Stromal cell of bone marrow (primary cell): ENCODE measurements at regions not wholly inside any gene's neighbourhood (a gene's known extent, or its start where the extent isn't known, plus 50 kb on each side); places are given as distances from the start of the nearest gene placed in this dataset.
"Not testable (repeated sequence)": the region's sequence is repeated elsewhere in the genome, so short reads cannot be mapped to it uniquely, and the experiment has no call there.

Experiments
- DNase-seq: peaks from one replicate; pipeline ENCODE4 v3.0.0-alpha.2; 2012; ENCODE audit warnings: low read depth

GRCh38 chr13:65825039-65825438 is 1405.1 kb downstream of the PCDH9 start:
- DNase-seq = no peak

- DNase-seq = peak; percentile 23
Measured at GRCh38 chr13:65808061-65808460, 1422.1 kb downstream of the PCDH9 start.

- DNase-seq = no peak
Measured at GRCh38 chr13:65803530-65804392, 1426.4 kb downstream of the PCDH9 start.

GRCh38 chr13:65789815-65790214 is 1440.3 kb downstream of the PCDH9 start:
- DNase-seq = peak; percentile 20

- no peak for DNase-seq
Measured at GRCh38 chr13:65787082-65787481, 1443.1 kb downstream of the PCDH9 start.

GRCh38 chr13:65784088-65784816 is 1445.9 kb downstream of the PCDH9 start:
- DNase-seq = no peak

- no peak for DNase-seq
Measured at GRCh38 chr13:65783383-65783782, 1446.8 kb downstream of the PCDH9 start.

- DNase-seq = not testable (repeated sequence)
Measured at GRCh38 chr13:65771704-65772313, 1458.3 kb downstream of the PCDH9 start.

- no peak for DNase-seq
Measured at GRCh38 chr13:65768545-65768944, 1461.6 kb downstream of the PCDH9 start.

GRCh38 chr13:65763811-65764210 is 1466.3 kb downstream of the PCDH9 start:
- no peak for DNase-seq

GRCh38 chr13:65762012-65762411 is 1468.1 kb downstream of the PCDH9 start:
- DNase-seq = no peak

- no peak for DNase-seq
Measured at GRCh38 chr13:65756071-65756671, 1474.0 kb downstream of the PCDH9 start.

GRCh38 chr13:65748227-65748626 is 1481.9 kb downstream of the PCDH9 start:
- DNase-seq = no peak

GRCh38 chr13:65746406-65746921 is 1483.7 kb downstream of the PCDH9 start:
- DNase-seq = no peak

GRCh38 chr13:65744836-65745235 is 1485.3 kb downstream of the PCDH9 start:
- DNase-seq = peak; percentile 82

GRCh38 chr13:65733110-65733509 is 1497.0 kb downstream of the PCDH9 start:
- DNase-seq = no peak

GRCh38 chr13:65727070-65727469 is 1503.1 kb downstream of the PCDH9 start:
- no peak for DNase-seq

- no peak for DNase-seq
Measured at GRCh38 chr13:65725006-65725405, 1505.1 kb downstream of the PCDH9 start.

- peak; percentile 14 for DNase-seq
Measured at GRCh38 chr13:65724226-65724625, 1505.9 kb downstream of the PCDH9 start.

- DNase-seq = no peak
Measured at GRCh38 chr13:65722506-65722905, 1507.6 kb downstream of the PCDH9 start.

- DNase-seq = no peak
Measured at GRCh38 chr13:65719831-65720230, 1510.3 kb downstream of the PCDH9 start.

- no peak for DNase-seq
Measured at GRCh38 chr13:65710514-65710913, 1519.6 kb downstream of the PCDH9 start.
